Immature natural killer cell (primary cell): ENCODE measurements at regions not wholly inside any gene's neighbourhood (a gene's known extent, or its start where the extent isn't known, plus 50 kb on each side); places are given as distances from the start of the nearest gene placed in this dataset.
A peak's percentile ranks its signal among the peaks of the same experiment; 100 is the strongest.
"Not testable (repeated sequence)": the region's sequence is repeated elsewhere in the genome, so short reads cannot be mapped to it uniquely, and the experiment has no call there.

Experiments
- DNase-seq, 3 donors: peaks; one replicate each; pipeline ENCODE4 v3.0.0; 2022; ENCODE audit warnings: mixed read lengths in 1 of 3
- H3K27ac Mint-ChIP-seq, 6 donors: one replicate each; pipeline ENCODE4 v1.8.0; 2020; ENCODE audit warnings: mixed read lengths in 6 of 6, mild to moderate bottlenecking in 5 of 6, inconsistent platforms in 4 of 6, moderate library complexity in 3 of 6
- H3K27me3 Mint-ChIP-seq, 3 donors: one replicate each; pipeline ENCODE4 v1.8.0; 2020 to 2021; ENCODE audit warnings: low read depth in 3 of 3, mild to moderate bottlenecking in 3 of 3, mixed read lengths in 3 of 3, moderate library complexity in 3 of 3, inconsistent platforms in 1 of 3
- H3K36me3 Mint-ChIP-seq, 3 donors: one replicate each; pipeline ENCODE4 v1.8.0; 2020; ENCODE audit warnings: mixed read lengths in 3 of 3, inconsistent platforms in 2 of 3, mild to moderate bottlenecking in 2 of 3
- H3K4me1 Mint-ChIP-seq, 2 donors: one replicate each; pipeline ENCODE4 v1.8.0; 2020; ENCODE audit warnings: inconsistent platforms in 2 of 2, mild to moderate bottlenecking in 2 of 2, mixed read lengths in 2 of 2, moderate library complexity in 1 of 2
- H3K4me3 Mint-ChIP-seq, 5 donors: one replicate each; pipeline ENCODE4 v1.8.0; 2020; ENCODE audit warnings: mild to moderate bottlenecking in 5 of 5, mixed read lengths in 5 of 5, inconsistent platforms in 3 of 5, moderate library complexity in 3 of 5
- H3K9me3 Mint-ChIP-seq, 6 donors: one replicate each; pipeline ENCODE4 v1.8.0; 2020; ENCODE audit warnings: mild to moderate bottlenecking in 6 of 6, mixed read lengths in 6 of 6, inconsistent platforms in 4 of 6, moderate library complexity in 3 of 6

DNA sequence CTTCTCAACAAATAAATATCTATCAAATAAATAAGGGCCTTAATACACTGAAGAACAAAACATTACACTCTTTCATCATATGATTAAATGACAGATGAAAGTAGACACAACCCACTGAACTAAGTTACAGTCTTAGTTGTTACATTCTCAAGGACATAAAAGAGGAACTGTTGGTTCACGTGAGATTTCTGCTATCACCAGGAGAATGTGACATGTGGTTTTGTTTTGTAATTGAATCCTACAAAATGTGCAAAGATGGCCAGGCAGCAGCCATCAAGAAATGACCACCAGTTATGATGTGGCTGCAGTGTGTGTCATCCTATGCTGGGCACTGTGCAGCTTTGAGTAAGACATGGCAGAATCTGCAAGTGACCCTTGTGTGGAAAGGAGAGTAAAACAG, 310.6 kb upstream of the PIK3C3 start:
- H3K4me1 Mint-ChIP-seq, result no peaks in the 10 kb centered on the region
- H3K27ac Mint-ChIP-seq, result no peak overlapping the region
- DNase-seq, result no peak
- peaks cover 2 to 33% (median 11%) of the 10 kb centered on the region in 6 donors for H3K9me3 Mint-ChIP-seq
- no peaks in the 10 kb centered on the region for H3K27me3 Mint-ChIP-seq
- H3K4me3 Mint-ChIP-seq, result no peak overlapping the region
- peaks cover 0 to 4% (median 0%) of the 10 kb centered on the region in 3 donors for H3K36me3 Mint-ChIP-seq

DNA sequence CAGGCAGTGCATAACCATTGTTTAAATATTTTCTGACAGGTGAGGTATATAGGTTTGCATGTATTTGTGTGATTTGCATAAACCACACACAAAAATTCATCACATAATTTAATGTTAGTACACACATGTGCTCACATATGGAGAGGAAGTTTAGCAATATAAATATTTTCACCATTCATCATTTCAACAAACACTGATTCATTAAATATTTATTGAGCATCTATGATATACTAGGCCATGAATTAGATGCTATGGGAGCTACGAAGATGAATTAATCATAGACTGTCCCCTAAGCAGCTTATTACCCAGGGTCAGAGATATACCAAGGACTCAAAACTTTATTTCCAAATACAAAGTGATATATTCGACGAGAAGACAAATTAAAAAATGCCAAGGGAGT, 311.6 kb upstream of the PIK3C3 start:
- Mint-ChIP-seq H3K4me1 (no peaks in the 10 kb centered on the region), H3K9me3 (peaks cover 2 to 33% (median 11%) of the 10 kb centered on the region in 6 donors), H3K36me3 (peaks cover 0 to 4% (median 0%) of the 10 kb centered on the region in 3 donors), H3K4me3 (no peak overlapping the region), H3K27me3 (no peaks in the 10 kb centered on the region), H3K27ac (no peak overlapping the region)
- no peak for DNase-seq

DNA sequence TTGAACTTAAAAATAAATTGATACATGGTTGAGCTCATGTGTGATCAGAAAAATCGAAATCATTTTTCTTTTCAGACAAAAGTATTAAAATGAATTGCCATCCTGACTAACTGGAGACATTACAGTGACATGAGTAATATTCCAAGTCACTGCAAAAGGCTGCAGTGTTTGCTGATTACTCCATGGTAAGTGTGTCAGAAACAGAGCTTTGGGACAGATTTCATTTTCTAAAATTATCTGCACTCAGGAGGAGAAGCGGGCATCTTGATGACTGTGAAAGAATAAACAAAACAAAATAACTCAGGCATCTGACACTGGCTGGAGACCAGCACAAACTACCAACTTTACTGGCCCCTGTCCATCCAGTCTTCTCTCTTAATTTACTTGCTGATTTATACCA, 312.3 kb upstream of the PIK3C3 start:
- Mint-ChIP-seq H3K4me1 (no peaks in the 10 kb centered on the region), H3K9me3 (peaks cover 2 to 33% (median 9%) of the 10 kb centered on the region in 6 donors), H3K27ac (no peak overlapping the region), H3K4me3 (no peak overlapping the region), H3K36me3 (peaks cover 0 to 4% (median 0%) of the 10 kb centered on the region in 3 donors), H3K27me3 (no peaks in the 10 kb centered on the region)
- DNase-seq, result no peak

DNA sequence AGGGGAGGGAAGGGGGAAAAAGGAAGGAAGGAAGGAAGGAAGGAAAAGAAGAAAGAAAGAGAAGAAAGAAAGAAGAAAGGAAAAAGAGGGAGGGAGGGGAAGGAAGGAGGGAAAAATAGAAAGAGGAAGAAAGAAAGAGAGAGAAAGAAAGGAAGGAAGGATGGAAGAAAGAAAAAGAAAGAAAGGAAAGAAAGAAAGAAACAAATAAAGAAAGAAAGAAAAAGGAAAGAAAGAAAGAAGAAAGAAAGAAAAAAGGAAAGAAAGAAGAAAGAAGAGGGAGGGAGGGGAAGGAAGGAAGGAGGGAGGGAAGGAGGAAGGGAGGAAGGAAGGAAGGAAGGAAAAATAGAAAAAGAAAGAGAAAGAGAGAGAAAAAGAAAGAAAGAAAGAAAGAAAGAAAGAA, 315.8 kb upstream of the PIK3C3 start:
- no peak for DNase-seq
- peaks cover 0 to 20% (median 5%) of the 10 kb centered on the region in 6 donors for H3K9me3 Mint-ChIP-seq
- H3K36me3 Mint-ChIP-seq, result peaks cover 0 to 4% (median 0%) of the 10 kb centered on the region in 3 donors
- no peaks in the 10 kb centered on the region for H3K4me1 Mint-ChIP-seq
- no peak overlapping the region for H3K27ac Mint-ChIP-seq
- no peak overlapping the region for H3K4me3 Mint-ChIP-seq
- no peaks in the 10 kb centered on the region for H3K27me3 Mint-ChIP-seq

DNA sequence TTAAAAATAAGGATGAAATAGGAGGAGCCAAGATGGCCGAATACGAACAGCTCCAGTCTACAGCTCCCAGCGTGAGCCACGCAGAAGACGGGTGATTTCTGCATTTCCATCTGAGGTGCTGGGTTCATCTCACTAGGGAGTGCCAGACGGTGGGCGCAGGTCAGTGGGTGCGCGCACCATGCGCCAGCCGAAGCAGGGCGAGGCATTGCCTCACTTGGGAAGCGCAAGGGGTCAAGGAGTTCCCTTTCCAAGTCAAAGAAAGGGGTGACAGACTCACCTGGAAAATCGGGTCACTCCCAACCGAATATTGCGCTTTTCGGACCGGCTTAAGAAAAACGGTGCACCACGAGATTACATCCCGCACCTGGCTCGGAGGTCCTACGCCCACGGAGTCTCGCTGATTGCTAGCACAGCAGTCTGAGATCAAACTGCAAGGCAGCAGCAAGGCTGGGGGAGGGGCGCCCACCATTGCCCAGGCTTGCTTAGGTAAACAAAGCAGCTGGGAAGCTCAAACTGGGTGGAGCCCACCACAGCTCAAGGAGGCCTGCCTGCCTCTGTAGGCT, 323.2 kb upstream of the PIK3C3 start:
- H3K9me3 Mint-ChIP-seq, result peaks cover 6 to 38% (median 17%) of the 10 kb centered on the region in 6 donors
- not testable (repeated sequence) for H3K4me1 Mint-ChIP-seq, H3K36me3 Mint-ChIP-seq, DNase-seq, H3K27ac Mint-ChIP-seq, H3K27me3 Mint-ChIP-seq
- H3K4me3 Mint-ChIP-seq, result peak overlapping the region in 1 of 5 donors; percentile 5

DNA sequence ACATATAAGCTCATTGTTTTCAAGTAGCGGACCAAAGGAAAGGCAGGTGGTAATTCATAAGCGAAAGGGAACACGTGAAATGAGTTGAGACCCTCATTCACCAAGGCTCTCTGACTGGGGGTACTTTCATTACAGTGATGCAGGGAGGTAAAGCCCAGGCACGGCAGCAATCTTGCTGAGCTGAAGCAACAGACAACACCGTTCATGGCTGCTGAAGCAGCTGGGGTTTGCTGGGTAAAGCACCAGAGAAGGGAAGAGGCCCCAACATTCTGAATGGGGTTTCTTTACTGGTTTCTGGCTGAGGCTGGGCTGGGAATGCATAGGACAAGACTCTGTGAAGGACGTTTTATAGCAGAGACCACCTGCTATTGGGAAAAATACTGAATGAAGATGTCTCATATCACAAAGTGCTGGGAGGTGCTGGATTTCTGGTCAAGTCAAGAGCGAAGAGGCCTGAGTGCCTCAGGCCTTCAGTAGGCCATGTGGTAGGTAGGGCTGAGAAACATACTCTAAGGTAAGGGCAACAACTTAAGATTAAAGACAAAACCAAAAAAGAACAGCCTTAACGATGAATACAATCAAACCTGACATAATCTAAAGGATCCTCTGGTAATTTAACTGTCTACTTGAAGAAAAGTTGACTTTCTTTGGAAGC, 324.7 kb upstream of the PIK3C3 start:
- H3K27ac Mint-ChIP-seq, result no peak overlapping the region
- no peak overlapping the region for H3K4me3 Mint-ChIP-seq
- DNase-seq, result no peak
- H3K4me1 Mint-ChIP-seq, result no peaks in the 10 kb centered on the region
- peaks cover 6 to 47% (median 19%) of the 10 kb centered on the region in 6 donors for H3K9me3 Mint-ChIP-seq
- no peaks in the 10 kb centered on the region for H3K36me3 Mint-ChIP-seq
- no peaks in the 10 kb centered on the region for H3K27me3 Mint-ChIP-seq

DNA sequence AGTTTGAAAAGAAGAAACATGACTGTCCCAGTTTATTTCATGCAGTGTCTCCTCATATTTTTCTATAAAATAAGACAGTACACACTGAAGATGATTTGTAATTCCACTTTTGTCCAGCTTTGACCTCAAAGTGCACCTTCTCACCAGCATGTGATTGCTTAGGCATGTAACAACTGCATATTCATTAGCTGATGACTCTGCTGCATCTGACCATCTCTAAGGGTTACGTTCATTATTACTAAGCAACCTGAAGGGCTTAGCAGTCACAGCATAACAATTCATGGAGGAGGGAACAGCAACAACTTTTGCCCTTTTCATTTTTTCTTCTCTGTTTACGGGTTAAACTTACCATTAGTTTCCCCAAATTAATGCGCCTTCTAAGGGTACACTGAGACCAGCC, 330.6 kb upstream of the PIK3C3 start:
- peaks cover 2 to 31% (median 6%) of the 10 kb centered on the region in 6 donors for H3K9me3 Mint-ChIP-seq
- no peak for DNase-seq
- no peak overlapping the region for H3K4me3 Mint-ChIP-seq
- H3K4me1 Mint-ChIP-seq, result no peaks in the 10 kb centered on the region
- H3K27me3 Mint-ChIP-seq, result no peaks in the 10 kb centered on the region
- H3K36me3 Mint-ChIP-seq, result no peaks in the 10 kb centered on the region
- no peak overlapping the region for H3K27ac Mint-ChIP-seq

DNA sequence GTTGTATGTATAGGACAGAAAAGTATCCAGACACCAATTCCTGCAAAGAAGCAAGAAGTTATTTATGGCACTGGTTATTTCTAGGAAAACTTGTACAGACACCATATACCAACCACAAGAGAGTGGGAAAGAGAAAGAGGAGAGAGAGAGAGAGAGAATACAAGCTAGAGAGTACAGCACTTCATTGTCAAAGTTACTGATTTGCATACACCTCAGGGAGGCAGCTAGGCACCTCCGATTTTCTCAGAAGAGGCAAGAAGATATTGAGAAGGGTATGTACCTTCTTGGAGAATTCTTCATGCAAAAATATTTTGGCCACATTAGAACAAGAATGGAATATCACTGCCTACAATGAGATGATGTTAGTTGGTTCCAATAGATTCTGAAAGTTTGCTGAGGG, 333.9 kb upstream of the PIK3C3 start:
- no peak for DNase-seq
- H3K36me3 Mint-ChIP-seq, result no peaks in the 10 kb centered on the region
- peaks cover 2 to 15% (median 6%) of the 10 kb centered on the region in 6 donors for H3K9me3 Mint-ChIP-seq
- H3K4me1 Mint-ChIP-seq, result no peaks in the 10 kb centered on the region
- no peaks in the 10 kb centered on the region for H3K27me3 Mint-ChIP-seq
- H3K4me3 Mint-ChIP-seq, result no peak overlapping the region
- no peak overlapping the region for H3K27ac Mint-ChIP-seq

DNA sequence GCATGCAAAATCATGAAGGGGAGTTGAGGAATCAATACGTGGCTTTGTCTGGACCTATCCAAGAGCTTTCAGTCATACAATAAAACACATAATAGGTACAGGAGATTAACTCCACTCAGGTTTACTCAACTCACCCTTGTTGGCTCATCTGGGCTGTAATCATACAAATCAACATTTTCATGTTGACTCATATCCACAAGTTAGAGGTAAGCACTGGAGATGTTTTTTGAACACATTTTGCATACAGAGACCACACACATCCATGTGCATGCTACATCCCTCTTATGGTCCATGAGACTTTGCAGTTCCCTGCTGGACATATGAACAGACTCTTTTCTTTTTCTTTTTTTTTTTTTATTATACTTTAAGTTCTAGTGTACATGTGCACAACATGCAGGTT, 336.9 kb upstream of the PIK3C3 start:
- DNase-seq, result no peak
- Mint-ChIP-seq H3K4me1 (no peaks in the 10 kb centered on the region), H3K27ac (no peak overlapping the region), H3K27me3 (no peaks in the 10 kb centered on the region), H3K9me3 (peaks cover 4 to 22% (median 11%) of the 10 kb centered on the region in 6 donors), H3K4me3 (no peak overlapping the region), H3K36me3 (no peaks in the 10 kb centered on the region)

DNA sequence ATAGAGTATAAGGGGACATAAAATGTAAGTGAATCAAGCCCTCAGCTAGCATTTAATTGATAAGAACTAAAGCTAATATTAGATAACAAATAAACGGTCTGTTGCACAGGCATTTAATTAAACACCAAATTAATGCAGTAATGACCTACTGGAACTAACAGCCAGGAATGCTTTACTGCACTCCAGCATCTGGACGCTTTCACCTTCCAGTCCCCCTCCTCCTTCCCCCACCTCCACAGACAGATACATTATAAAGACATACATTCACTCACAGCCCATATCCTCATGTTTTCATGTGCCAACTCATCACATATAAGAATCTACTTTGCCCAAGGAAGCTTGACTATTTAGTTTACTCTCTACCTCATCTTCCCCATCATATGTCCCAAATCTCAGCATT, 337.4 kb upstream of the PIK3C3 start:
- no peak for DNase-seq
- Mint-ChIP-seq H3K36me3 (no peaks in the 10 kb centered on the region), H3K4me1 (no peaks in the 10 kb centered on the region), H3K27ac (no peak overlapping the region), H3K4me3 (no peak overlapping the region), H3K27me3 (no peaks in the 10 kb centered on the region), H3K9me3 (peaks cover 4 to 27% (median 12%) of the 10 kb centered on the region in 6 donors)

DNA sequence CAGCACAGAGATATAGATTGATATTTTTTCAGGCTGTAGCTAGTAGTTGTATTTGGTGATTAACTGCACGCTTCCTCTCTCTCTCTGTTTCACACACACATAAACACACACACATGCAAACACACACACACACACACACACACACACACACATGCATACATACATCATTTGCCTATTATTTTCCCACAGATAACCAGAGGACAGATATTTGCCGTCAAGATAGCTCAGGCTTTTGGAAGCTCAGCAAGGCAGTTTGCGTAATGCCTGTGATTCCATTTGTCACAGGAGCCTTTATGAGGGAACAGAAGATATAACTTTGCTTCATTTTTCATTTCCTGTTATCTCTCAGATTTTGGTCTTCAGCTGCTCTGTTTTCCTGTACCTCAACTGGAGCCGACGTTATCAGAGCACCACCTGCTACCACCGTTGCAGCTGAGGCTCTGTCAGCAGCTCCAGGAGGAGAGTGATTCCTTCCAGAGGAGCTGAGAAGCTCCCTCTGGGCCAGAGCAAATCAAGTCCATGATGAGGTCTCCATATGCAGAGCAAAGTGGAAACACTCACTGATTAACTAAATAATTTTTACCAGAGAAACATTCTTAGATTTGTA, 341.9 kb upstream of the PIK3C3 start:
- Mint-ChIP-seq H3K27me3 (no peaks in the 10 kb centered on the region), H3K9me3 (peaks cover 11 to 43% (median 18%) of the 10 kb centered on the region in 6 donors), H3K4me1 (no peaks in the 10 kb centered on the region), H3K36me3 (peaks cover 0 to 6% (median 0%) of the 10 kb centered on the region in 3 donors), H3K27ac (no peak overlapping the region), H3K4me3 (no peak overlapping the region)
- no peak for DNase-seq

DNA sequence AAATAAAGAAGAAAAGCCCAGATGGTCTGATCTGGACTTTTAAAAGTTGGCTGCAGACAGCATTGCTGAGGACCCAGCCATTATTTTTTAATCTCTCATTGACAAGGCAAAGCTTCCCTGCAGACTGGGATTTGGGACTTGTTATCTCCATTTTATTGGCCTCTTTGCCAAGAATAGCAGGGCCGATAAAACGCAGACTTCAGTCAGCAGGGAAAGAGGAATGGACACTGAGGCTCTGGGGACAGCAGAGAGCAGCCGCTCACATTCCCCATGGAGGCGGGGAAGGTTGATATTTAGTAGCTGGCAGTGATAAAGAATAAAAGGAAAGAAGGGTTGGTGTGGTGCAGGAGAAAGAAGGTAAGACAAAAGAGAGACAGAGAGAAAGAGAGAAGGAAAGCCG, 350.1 kb upstream of the PIK3C3 start:
- Mint-ChIP-seq H3K27ac (no peak overlapping the region), H3K9me3 (peaks cover 12 to 40% (median 25%) of the 10 kb centered on the region in 6 donors), H3K4me3 (no peak overlapping the region), H3K36me3 (peaks cover 0 to 6% (median 0%) of the 10 kb centered on the region in 3 donors), H3K4me1 (no peaks in the 10 kb centered on the region), H3K27me3 (peaks cover 0 to 2% (median 0%) of the 10 kb centered on the region in 3 donors)
- no peak for DNase-seq

DNA sequence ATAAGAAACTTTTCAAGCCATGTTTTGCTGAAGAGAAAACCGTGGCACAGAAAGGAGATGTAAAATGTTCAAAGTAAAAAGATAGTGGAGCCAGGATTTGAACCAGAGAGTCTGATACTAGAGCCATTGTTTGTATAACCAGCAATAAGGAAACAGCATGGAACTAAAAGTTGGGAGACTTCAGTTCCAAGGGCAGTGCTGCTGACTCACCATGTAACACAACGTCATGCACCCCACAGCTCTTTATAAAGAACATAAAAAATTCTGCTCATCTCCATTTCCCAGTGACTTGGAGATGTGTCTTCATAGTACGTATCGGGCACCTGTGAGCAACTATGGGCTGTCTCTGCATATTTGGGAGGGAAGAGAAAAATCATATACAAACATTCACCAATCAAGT, 353.0 kb upstream of the PIK3C3 start:
- Mint-ChIP-seq H3K27ac (no peak overlapping the region), H3K4me1 (no peaks in the 10 kb centered on the region), H3K4me3 (no peak overlapping the region), H3K27me3 (peaks cover 0 to 2% (median 0%) of the 10 kb centered on the region in 3 donors), H3K9me3 (peaks cover 4 to 27% (median 17%) of the 10 kb centered on the region in 6 donors), H3K36me3 (no peaks in the 10 kb centered on the region)
- DNase-seq, result no peak

DNA sequence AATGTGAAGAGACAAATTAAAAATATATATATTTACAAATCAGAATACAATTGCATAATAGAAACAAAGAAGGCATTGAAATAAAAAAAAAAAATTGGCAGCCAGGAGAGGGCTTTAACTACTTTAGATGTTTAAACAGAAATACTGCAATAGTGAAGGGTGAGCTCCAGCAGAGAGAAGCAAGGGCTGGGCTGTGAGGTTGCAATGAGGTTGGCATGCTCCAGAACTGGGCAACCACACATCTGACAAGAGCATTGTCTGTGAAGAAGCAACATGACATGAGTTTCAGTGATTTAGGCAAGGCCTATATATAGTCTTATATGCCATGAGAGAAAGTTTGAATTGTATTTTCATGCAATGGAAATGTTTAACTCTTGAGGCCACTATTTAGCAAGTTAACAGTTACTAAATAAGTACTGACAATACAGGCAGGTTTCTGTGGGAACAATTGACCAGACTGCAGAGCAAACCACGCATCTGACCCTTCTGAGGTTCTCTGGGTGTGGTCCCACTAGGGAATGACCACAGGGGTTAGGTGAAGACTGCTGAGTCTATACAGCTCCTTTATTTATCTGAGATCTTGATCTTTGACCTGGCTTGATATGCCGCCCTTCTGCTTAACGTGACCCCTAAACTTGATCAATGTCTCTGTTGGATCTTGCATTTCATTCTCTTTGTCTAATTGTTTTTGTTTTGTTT, 354.2 kb upstream of the PIK3C3 start:
- Mint-ChIP-seq H3K9me3 (peaks cover 2 to 26% (median 15%) of the 10 kb centered on the region in 6 donors), H3K36me3 (no peaks in the 10 kb centered on the region), H3K27me3 (peaks cover 0 to 2% (median 0%) of the 10 kb centered on the region in 3 donors), H3K4me3 (no peak overlapping the region), H3K4me1 (no peaks in the 10 kb centered on the region), H3K27ac (peak overlapping the region in 1 of 6 donors; percentile 40)
- no peak for DNase-seq
